ENCODE measurements at regions not wholly inside any gene's neighbourhood (a gene's known extent, or its start where the extent isn't known, plus 50 kb on each side); places are given as distances from the start of the nearest gene placed in this dataset.

DNA sequence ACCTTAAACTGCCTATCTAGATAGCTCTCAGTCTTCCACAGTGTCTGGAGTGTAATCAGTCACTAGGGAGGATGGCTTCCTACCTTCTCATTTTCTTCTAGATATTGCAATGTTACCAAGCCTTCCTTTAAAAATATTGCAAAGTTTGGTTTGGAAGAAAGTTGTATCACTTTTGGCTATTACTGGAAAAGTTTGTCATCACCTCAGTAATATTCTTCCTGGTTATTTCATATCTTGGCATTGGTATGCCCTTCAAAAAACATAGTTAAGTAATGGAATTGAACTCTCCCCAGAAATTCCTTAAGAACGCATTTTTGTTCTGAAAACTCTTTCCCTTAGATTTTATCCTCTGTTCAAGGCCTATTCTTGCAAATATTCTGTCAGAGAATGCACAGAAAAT lies 179.3 kb upstream of the MME start:
- no peaks in the 10 kb centered on the region for H3K27me3 ChIP-seq (ENCODE audit: control insufficient read depth in 1 of 2, insufficient read depth in 2 of 2, low read length in 1 of 2)
- WGBS, 2 donors: 0 to 9% methylated on average over 1 of the region's 1 CpG
- no peaks in the 10 kb centered on the region for H3K9me3 ChIP-seq (ENCODE audit: control insufficient read depth, low read length)
- no peaks in the 10 kb centered on the region for H3K36me3 ChIP-seq (ENCODE audit: control insufficient read depth in 1 of 2, insufficient read depth in 2 of 2, low read length in 1 of 2)
- intact Hi-C loops (cut with DNase I): no loop called here
- DNase-seq (no peak), ATAC-seq (ENCODE audit: low FRiP score) (peak; percentile 46)
- no peaks in the 10 kb centered on the region for H3K4me1 ChIP-seq (ENCODE audit: control insufficient read depth in 1 of 2, insufficient read depth in 2 of 2, low read length in 2 of 2)
- no peak overlapping the region for H3K27ac ChIP-seq (ENCODE audit: low read depth in 1 of 2, low read length in 2 of 2)
- H3K4me3 ChIP-seq (ENCODE audit: low read length in 2 of 2): no peak overlapping the region

- WGBS, 2 donors: 92 to 97% methylated on average over 1 of the region's 1 CpG
- no peak overlapping the region for H3K27ac ChIP-seq (ENCODE audit: low read depth in 1 of 2, low read length in 2 of 2)
- ATAC-seq (ENCODE audit: low FRiP score): no peak
Observed at GRCh38 chr3:154898916-154899315, 181.2 kb upstream of the MME start.

DNA sequence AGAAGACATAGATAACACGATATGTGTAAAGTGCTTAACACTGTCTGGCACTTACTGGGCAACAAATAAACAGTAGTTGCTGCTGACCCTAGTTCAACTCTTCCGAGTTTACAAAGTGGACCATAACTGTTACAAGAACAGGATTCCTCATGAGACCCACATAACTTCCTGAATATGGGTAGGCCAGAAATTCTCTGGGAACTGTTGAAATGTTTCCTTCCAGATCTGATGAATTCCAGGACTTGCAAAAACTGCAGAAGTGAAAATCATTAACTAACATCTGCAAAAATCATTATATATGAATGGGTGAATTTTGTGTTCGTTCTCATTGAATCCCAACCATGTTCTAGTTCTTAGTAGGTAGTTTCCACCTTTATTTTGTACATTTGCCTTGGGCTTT lies 181.7 kb upstream of the MME start:
- no peaks in the 10 kb centered on the region for H3K9me3 ChIP-seq (ENCODE audit: control insufficient read depth, low read length)
- no peak overlapping the region for H3K4me3 ChIP-seq (ENCODE audit: low read length in 2 of 2)
- 66 to 68% methylated on average over 3 of the region's 3 CpGs for WGBS, 2 donors
- no peak overlapping the region for H3K27ac ChIP-seq (ENCODE audit: low read depth in 1 of 2, low read length in 2 of 2)
- DNase-seq (no peak), ATAC-seq (ENCODE audit: low FRiP score) (no peak)
- intact Hi-C loops (cut with DNase I): no loop called here
- H3K4me1 ChIP-seq (ENCODE audit: control insufficient read depth in 1 of 2, insufficient read depth in 2 of 2, low read length in 2 of 2): no peaks in the 10 kb centered on the region
- H3K27me3 ChIP-seq (ENCODE audit: control insufficient read depth in 1 of 2, insufficient read depth in 2 of 2, low read length in 1 of 2): no peaks in the 10 kb centered on the region
- H3K36me3 ChIP-seq (ENCODE audit: control insufficient read depth in 1 of 2, insufficient read depth in 2 of 2, low read length in 1 of 2): no peaks in the 10 kb centered on the region

More at GRCh38 chr3:154898916-154899315, 181.2 kb upstream of the MME start:
- H3K4me1 ChIP-seq (ENCODE audit: control insufficient read depth in 1 of 2, insufficient read depth in 2 of 2, low read length in 2 of 2): no peaks in the 10 kb centered on the region
- intact Hi-C loops (cut with DNase I): no loop called here
- no peak for DNase-seq
- no peaks in the 10 kb centered on the region for H3K9me3 ChIP-seq (ENCODE audit: control insufficient read depth, low read length)
- no peaks in the 10 kb centered on the region for H3K36me3 ChIP-seq (ENCODE audit: control insufficient read depth in 1 of 2, insufficient read depth in 2 of 2, low read length in 1 of 2)
- H3K27me3 ChIP-seq (ENCODE audit: control insufficient read depth in 1 of 2, insufficient read depth in 2 of 2, low read length in 1 of 2): no peaks in the 10 kb centered on the region
- no peak overlapping the region for H3K4me3 ChIP-seq (ENCODE audit: low read length in 2 of 2)

- DNase-seq (no peak), ATAC-seq (ENCODE audit: low FRiP score) (no peak)
- Histone ChIP-seq H3K9me3 (ENCODE audit: control insufficient read depth, low read length) (no peaks in the 10 kb centered on the region), H3K27ac (ENCODE audit: low read depth in 1 of 2, low read length in 2 of 2) (no peak overlapping the region), H3K36me3 (ENCODE audit: control insufficient read depth in 1 of 2, insufficient read depth in 2 of 2, low read length in 1 of 2) (no peaks in the 10 kb centered on the region), H3K4me3 (ENCODE audit: low read length in 2 of 2) (no peak overlapping the region), H3K4me1 (ENCODE audit: control insufficient read depth in 1 of 2, insufficient read depth in 2 of 2, low read length in 2 of 2) (no peaks in the 10 kb centered on the region), H3K27me3 (ENCODE audit: control insufficient read depth in 1 of 2, insufficient read depth in 2 of 2, low read length in 1 of 2) (no peaks in the 10 kb centered on the region)
- intact Hi-C loops (cut with DNase I): no loop called here
- 94 to 96% methylated on average over 6 of the region's 6 CpGs for WGBS, 2 donors
Observed at GRCh38 chr3:154893813-154894212, 186.3 kb upstream of the MME start.

DNA sequence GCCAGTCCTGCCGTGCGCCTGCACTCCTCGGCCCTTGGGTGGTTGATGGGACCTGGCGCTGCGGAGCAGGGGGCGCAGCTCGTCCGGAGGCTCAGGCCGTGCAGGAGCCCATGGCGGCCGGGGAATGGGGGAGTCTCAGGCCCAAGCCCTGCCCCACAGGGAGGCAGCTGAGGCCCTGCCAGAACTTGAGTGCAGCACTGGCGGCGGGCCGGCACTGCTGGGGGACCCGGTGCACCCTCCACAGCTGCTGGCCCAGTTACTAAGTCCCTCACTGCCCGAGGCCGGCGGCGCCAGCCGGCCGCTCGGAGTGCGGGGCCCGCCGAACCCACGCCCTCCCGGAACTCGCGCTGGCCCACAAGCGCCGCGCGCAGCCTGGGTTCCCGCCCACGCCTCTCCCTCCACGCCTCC lies 190.9 kb upstream of the MME start:
- 92 to 97% methylated on average over 32 to 36 of the region's 36 CpGs for WGBS, 2 donors
- intact Hi-C loops (cut with DNase I): no loop called here
- no peaks in the 10 kb centered on the region for H3K4me1 ChIP-seq (ENCODE audit: control insufficient read depth in 1 of 2, insufficient read depth in 2 of 2, low read length in 2 of 2)
- H3K27me3 ChIP-seq (ENCODE audit: control insufficient read depth in 1 of 2, insufficient read depth in 2 of 2, low read length in 1 of 2): no peaks in the 10 kb centered on the region
- no peak overlapping the region for H3K4me3 ChIP-seq (ENCODE audit: low read length in 2 of 2)
- no peaks in the 10 kb centered on the region for H3K9me3 ChIP-seq (ENCODE audit: control insufficient read depth, low read length)
- ATAC-seq (ENCODE audit: low FRiP score): no peak
- DNase-seq: peak in 1 of 2 donors; percentile 64
- H3K27ac ChIP-seq (ENCODE audit: low read depth in 1 of 2, low read length in 2 of 2): no peak overlapping the region
- H3K36me3 ChIP-seq (ENCODE audit: control insufficient read depth in 1 of 2, insufficient read depth in 2 of 2, low read length in 1 of 2): no peaks in the 10 kb centered on the region

DNA sequence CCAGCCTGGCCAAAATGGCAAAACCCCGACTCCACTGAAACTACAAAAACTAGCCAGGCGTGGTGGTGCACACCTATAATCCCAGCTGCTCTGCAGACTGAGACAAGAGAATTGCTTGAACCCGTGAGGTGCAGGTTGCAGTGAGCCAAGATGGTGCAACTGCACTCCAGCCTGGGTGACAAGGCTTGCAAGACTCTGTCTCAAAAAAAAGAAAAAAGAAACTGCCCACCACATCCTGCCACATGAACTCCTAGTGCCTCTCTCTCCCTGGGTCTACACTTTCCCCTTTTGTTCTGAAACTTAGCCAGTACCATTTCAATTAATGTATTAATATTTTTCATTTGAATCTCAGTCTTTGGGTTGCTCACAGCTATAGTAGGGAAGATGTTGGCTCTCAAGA lies 192.2 kb upstream of the MME start:
- H3K27me3 ChIP-seq (ENCODE audit: control insufficient read depth in 1 of 2, insufficient read depth in 2 of 2, low read length in 1 of 2): no peaks in the 10 kb centered on the region
- no peaks in the 10 kb centered on the region for H3K4me1 ChIP-seq (ENCODE audit: control insufficient read depth in 1 of 2, insufficient read depth in 2 of 2, low read length in 2 of 2)
- DNase-seq (no peak), ATAC-seq (ENCODE audit: low FRiP score) (no peak)
- H3K4me3 ChIP-seq (ENCODE audit: low read length in 2 of 2): no peak overlapping the region
- 98% methylated on average over 3 of the region's 3 CpGs for WGBS, 2 donors
- intact Hi-C loops (cut with DNase I): no loop called here
- H3K9me3 ChIP-seq (ENCODE audit: control insufficient read depth, low read length): no peaks in the 10 kb centered on the region
- H3K36me3 ChIP-seq (ENCODE audit: control insufficient read depth in 1 of 2, insufficient read depth in 2 of 2, low read length in 1 of 2): no peaks in the 10 kb centered on the region
- H3K27ac ChIP-seq (ENCODE audit: low read depth in 1 of 2, low read length in 2 of 2): no peak overlapping the region

DNA sequence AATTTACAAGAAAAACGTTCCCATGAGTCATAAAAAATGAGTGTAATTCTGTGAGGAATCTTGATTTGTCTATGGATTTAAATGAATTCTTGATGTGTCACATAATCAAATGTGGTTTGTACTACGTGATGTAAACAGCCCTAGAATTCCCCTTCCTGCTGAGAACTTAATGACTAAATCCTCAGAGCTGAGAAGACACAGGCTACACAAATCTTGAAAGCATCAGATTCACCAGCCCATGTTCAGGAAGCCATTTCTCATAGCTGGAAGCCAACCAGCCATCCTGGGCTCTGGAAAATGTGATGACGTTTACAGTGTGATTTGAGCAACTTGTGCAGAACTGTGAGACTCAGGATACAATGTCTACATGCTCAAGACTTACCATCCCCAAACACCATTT lies 193.7 kb upstream of the MME start:
- no peaks in the 10 kb centered on the region for H3K9me3 ChIP-seq (ENCODE audit: control insufficient read depth, low read length)
- WGBS, 2 donors: 24 to 25% methylated on average over 3 of the region's 3 CpGs
- no peaks in the 10 kb centered on the region for H3K4me1 ChIP-seq (ENCODE audit: control insufficient read depth in 1 of 2, insufficient read depth in 2 of 2, low read length in 2 of 2)
- DNase-seq: no peak
- H3K36me3 ChIP-seq (ENCODE audit: control insufficient read depth in 1 of 2, insufficient read depth in 2 of 2, low read length in 1 of 2): no peaks in the 10 kb centered on the region
- H3K27ac ChIP-seq (ENCODE audit: low read depth in 1 of 2, low read length in 2 of 2): no peak overlapping the region
- intact Hi-C loops (cut with DNase I): no loop called here
- no peak for ATAC-seq (ENCODE audit: low FRiP score)
- no peaks in the 10 kb centered on the region for H3K27me3 ChIP-seq (ENCODE audit: control insufficient read depth in 1 of 2, insufficient read depth in 2 of 2, low read length in 1 of 2)
- H3K4me3 ChIP-seq (ENCODE audit: low read length in 2 of 2): no peak overlapping the region

DNA sequence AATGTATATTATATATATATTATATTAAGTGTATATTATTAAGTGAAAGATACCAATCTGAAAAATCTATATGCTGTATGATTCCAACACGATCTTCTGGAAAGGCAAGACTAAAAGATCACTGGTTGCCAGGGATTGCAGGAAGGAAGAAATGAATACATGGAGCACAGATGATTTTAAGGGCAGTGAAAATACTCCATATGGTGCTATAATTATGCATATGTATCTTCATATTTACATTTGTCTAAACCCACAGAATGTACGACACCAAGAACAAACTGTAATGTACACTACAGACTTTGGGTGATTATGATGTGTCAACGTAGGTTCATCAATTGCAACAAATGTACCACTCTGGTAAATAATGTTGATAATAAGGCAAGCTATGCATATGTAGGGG lies 194.7 kb upstream of the MME start:
- WGBS, 2 donors: 87 to 94% methylated on average over 3 of the region's 3 CpGs
- DNase-seq: no peak
- H3K36me3 ChIP-seq (ENCODE audit: control insufficient read depth in 1 of 2, insufficient read depth in 2 of 2, low read length in 1 of 2): no peaks in the 10 kb centered on the region
- H3K27me3 ChIP-seq (ENCODE audit: control insufficient read depth in 1 of 2, insufficient read depth in 2 of 2, low read length in 1 of 2): no peaks in the 10 kb centered on the region
- H3K27ac ChIP-seq (ENCODE audit: low read depth in 1 of 2, low read length in 2 of 2): no peak overlapping the region
- H3K4me1 ChIP-seq (ENCODE audit: control insufficient read depth in 1 of 2, insufficient read depth in 2 of 2, low read length in 2 of 2): no peaks in the 10 kb centered on the region
- ATAC-seq (ENCODE audit: low FRiP score): no peak
- no peaks in the 10 kb centered on the region for H3K9me3 ChIP-seq (ENCODE audit: control insufficient read depth, low read length)
- intact Hi-C loops (cut with DNase I): no loop called here
- H3K4me3 ChIP-seq (ENCODE audit: low read length in 2 of 2): no peak overlapping the region

- Histone ChIP-seq H3K4me3 (ENCODE audit: low read length in 2 of 2) (no peak overlapping the region), H3K27me3 (ENCODE audit: control insufficient read depth in 1 of 2, insufficient read depth in 2 of 2, low read length in 1 of 2) (no peaks in the 10 kb centered on the region), H3K9me3 (ENCODE audit: control insufficient read depth, low read length) (no peaks in the 10 kb centered on the region), H3K4me1 (ENCODE audit: control insufficient read depth in 1 of 2, insufficient read depth in 2 of 2, low read length in 2 of 2) (no peaks in the 10 kb centered on the region), H3K27ac (ENCODE audit: low read depth in 1 of 2, low read length in 2 of 2) (no peak overlapping the region), H3K36me3 (ENCODE audit: control insufficient read depth in 1 of 2, insufficient read depth in 2 of 2, low read length in 1 of 2) (no peaks in the 10 kb centered on the region)
- intact Hi-C loops (cut with DNase I): no loop called here
- ATAC-seq (ENCODE audit: low FRiP score) (no peak), DNase-seq (no peak)
Observed at GRCh38 chr3:154884952-154885351, 195.2 kb upstream of the MME start.

Data from aorta (tissue), 5 donors.